DND-41 (cell line): ENCODE measurements at regions not wholly inside any gene's neighbourhood (a gene's known extent, or its start where the extent isn't known, plus 50 kb on each side); places are given as distances from the start of the nearest gene placed in this dataset.

Experiments used
- EZH2 ChIP-seq: IDR thresholded peaks from 3 replicates; pipeline ENCODE4 v1.6.1; 2012; ENCODE audit warnings: borderline replicate concordance, low read depth, mild to moderate bottlenecking, moderate library complexity, low read length, inconsistent platforms; ENCODE audit not compliant: severe bottlenecking
- TF ChIP-seq, protein P1 (sequence below): IDR thresholded peaks from 2 replicates; pipeline ENCODE4 v1.5.1; 2012; ENCODE audit warnings: borderline replicate concordance, low read length, moderate library complexity, mild to moderate bottlenecking; ENCODE audit not compliant: poor library complexity, severe bottlenecking; ENCODE audit errors: extremely low read depth

DNA sequence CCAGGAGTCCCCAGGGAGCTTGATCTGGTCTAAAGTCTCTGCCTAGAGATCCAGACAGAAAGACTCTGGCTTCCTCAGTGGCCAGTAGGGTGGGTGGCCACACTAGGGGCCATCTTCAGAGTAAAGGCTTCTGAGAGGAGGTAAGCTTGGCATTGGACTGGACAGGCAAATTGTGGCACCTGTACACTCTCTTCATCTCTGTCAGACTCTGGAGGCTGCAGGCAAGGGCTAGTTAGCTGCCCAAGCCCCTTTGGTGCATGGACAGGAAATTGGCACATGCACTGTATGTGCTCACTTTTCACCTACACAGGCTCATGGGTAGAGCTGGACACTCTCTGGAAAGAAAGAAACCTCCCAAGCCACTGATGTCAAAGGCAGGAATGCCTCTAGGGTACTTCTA, 142.8 kb downstream of the PJA1 start:
- TF ChIP-seq, protein P1, sequence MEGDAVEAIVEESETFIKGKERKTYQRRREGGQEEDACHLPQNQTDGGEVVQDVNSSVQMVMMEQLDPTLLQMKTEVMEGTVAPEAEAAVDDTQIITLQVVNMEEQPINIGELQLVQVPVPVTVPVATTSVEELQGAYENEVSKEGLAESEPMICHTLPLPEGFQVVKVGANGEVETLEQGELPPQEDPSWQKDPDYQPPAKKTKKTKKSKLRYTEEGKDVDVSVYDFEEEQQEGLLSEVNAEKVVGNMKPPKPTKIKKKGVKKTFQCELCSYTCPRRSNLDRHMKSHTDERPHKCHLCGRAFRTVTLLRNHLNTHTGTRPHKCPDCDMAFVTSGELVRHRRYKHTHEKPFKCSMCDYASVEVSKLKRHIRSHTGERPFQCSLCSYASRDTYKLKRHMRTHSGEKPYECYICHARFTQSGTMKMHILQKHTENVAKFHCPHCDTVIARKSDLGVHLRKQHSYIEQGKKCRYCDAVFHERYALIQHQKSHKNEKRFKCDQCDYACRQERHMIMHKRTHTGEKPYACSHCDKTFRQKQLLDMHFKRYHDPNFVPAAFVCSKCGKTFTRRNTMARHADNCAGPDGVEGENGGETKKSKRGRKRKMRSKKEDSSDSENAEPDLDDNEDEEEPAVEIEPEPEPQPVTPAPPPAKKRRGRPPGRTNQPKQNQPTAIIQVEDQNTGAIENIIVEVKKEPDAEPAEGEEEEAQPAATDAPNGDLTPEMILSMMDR: no peak
- no peak for TF ChIP-seq EZH2
